DOHH2 (cell line): ENCODE measurements at regions not wholly inside any gene's neighbourhood (a gene's known extent, or its start where the extent isn't known, plus 50 kb on each side); places are given as distances from the start of the nearest gene placed in this dataset.

ENCODE experiments used
- H3F3A ChIP-seq: fragments of 200-600 bp; sonication (generic), shearing (Covaris generic); 2 replicates; pipeline ENCODE4 v1.6.0; 2016; ENCODE audit warnings: antibody characterized with exemption, mild to moderate bottlenecking; ENCODE audit not compliant: control insufficient read depth, insufficient read depth
- H3K27ac ChIP-seq: fragments of 200-600 bp; sonication (generic); 2 replicates; pipeline ENCODE4 v1.5.1; 2014; ENCODE audit warnings: low read depth, mild to moderate bottlenecking, low read length, moderate library complexity
- H3K27me3 ChIP-seq: fragments of 200-600 bp; sonication (generic); 2 replicates; pipeline ENCODE4 v1.6.1; 2014; ENCODE audit warnings: mild to moderate bottlenecking, low read length, mixed read lengths; ENCODE audit not compliant: control insufficient read depth
- H3K36me3 ChIP-seq: fragments of 200-600 bp; sonication (generic); 2 replicates; pipeline ENCODE4 v1.6.1; 2014; ENCODE audit warnings: mild to moderate bottlenecking, low read length, moderate library complexity, mixed read lengths; ENCODE audit not compliant: control insufficient read depth
- H3K4me1 ChIP-seq: fragments of 200-600 bp; sonication (generic); 2 replicates; pipeline ENCODE4 v1.6.1; 2014; ENCODE audit warnings: mild to moderate bottlenecking, low read length, mixed read lengths; ENCODE audit not compliant: control insufficient read depth
- H3K4me2 ChIP-seq: fragments of 200-600 bp; sonication (generic); 2 replicates; pipeline ENCODE4 v1.6.0; 2014; ENCODE audit warnings: mild to moderate bottlenecking, low read length, moderate library complexity
- H3K4me3 ChIP-seq: fragments of 200-600 bp; sonication (generic); 2 replicates; pipeline ENCODE4 v1.5.1; 2014; ENCODE audit warnings: mild to moderate bottlenecking, low read length, mixed read lengths
- H3K79me2 ChIP-seq: fragments of 200-600 bp; sonication (generic); 2 replicates; pipeline ENCODE4 v1.6.1; 2014; ENCODE audit warnings: mild to moderate bottlenecking, low read length, mixed read lengths; ENCODE audit not compliant: control insufficient read depth
- H3K9me2 ChIP-seq: fragments of 200-600 bp; sonication (generic); replicated peaks from 2 replicates; pipeline ENCODE4 v1.6.1; 2014; ENCODE audit warnings: mild to moderate bottlenecking, low read length, mixed read lengths; ENCODE audit not compliant: control insufficient read depth
- H3K9me3 ChIP-seq: fragments of 200-600 bp; sonication (generic); 2 replicates; pipeline ENCODE4 v1.6.1; 2014; ENCODE audit warnings: antibody characterized with exemption, low read length, mixed read lengths; ENCODE audit not compliant: control insufficient read depth, insufficient read depth
- H4K20me1 ChIP-seq: fragments of 200-600 bp; sonication (generic); 2 replicates; pipeline ENCODE4 v1.6.0; 2014; ENCODE audit warnings: low read depth, mild to moderate bottlenecking, antibody characterized with exemption, low read length, moderate library complexity; ENCODE audit not compliant: control insufficient read depth, insufficient read depth
- CTCF ChIP-seq: fragments of 200-600 bp; sonication (generic); IDR thresholded peaks from one replicate; pipeline ENCODE4 v1.5.1; 2014; ENCODE audit warnings: antibody characterized with exemption, mild to moderate bottlenecking, low read depth, low read length; ENCODE audit not compliant: poor library complexity, severe bottlenecking
- EZH2phosphoT487 ChIP-seq: fragments of 200-600 bp; sonication (generic); IDR thresholded peaks from 2 replicates; pipeline ENCODE4 v1.6.1; 2017; ENCODE audit warnings: borderline replicate concordance, mild to moderate bottlenecking, antibody characterized with exemption, low read length, moderate library complexity, mixed read lengths

- Histone ChIP-seq H4K20me1 (no peaks in the 10 kb centered on the region), H3K4me1 (no peaks in the 10 kb centered on the region), H3K36me3 (no peaks in the 10 kb centered on the region), H3K4me2 (no peak overlapping the region), H3K4me3 (no peak overlapping the region), H3F3A (no peaks in the 10 kb centered on the region), H3K79me2 (no peaks in the 10 kb centered on the region), H3K9me3 (no peaks in the 10 kb centered on the region; the same call in 1 of the 2 replicates), H3K9me2 (no peaks in the 10 kb centered on the region), H3K27me3 (no peaks in the 10 kb centered on the region), H3K27ac (no peak overlapping the region)
- TF ChIP-seq EZH2phosphoT487 (no peak), CTCF (no peak)
Measured at GRCh38 chr14:98726585-98727405, 545.2 kb downstream of the BCL11B start.

- H3F3A ChIP-seq = no peaks in the 10 kb centered on the region
- H3K9me2 ChIP-seq = no peaks in the 10 kb centered on the region
- H3K4me1 ChIP-seq = no peaks in the 10 kb centered on the region
- no peaks in the 10 kb centered on the region; the same call in 1 of the 2 replicates for H3K9me3 ChIP-seq
- TF ChIP-seq CTCF (no peak), EZH2phosphoT487 (no peak)
- no peaks in the 10 kb centered on the region for H4K20me1 ChIP-seq
- H3K27me3 ChIP-seq = no peaks in the 10 kb centered on the region
- no peak overlapping the region for H3K4me3 ChIP-seq
- H3K79me2 ChIP-seq = no peaks in the 10 kb centered on the region
- no peak overlapping the region for H3K27ac ChIP-seq
- H3K36me3 ChIP-seq = no peaks in the 10 kb centered on the region
- no peak overlapping the region for H3K4me2 ChIP-seq
Measured at GRCh38 chr14:98728024-98728423, 544.0 kb downstream of the BCL11B start.

- Histone ChIP-seq H3F3A (no peaks in the 10 kb centered on the region), H3K4me1 (no peaks in the 10 kb centered on the region), H4K20me1 (no peaks in the 10 kb centered on the region), H3K4me3 (no peak overlapping the region), H3K9me2 (no peaks in the 10 kb centered on the region), H3K27ac (no peak overlapping the region), H3K79me2 (no peaks in the 10 kb centered on the region), H3K9me3 (no peaks in the 10 kb centered on the region; the same call in 1 of the 2 replicates), H3K36me3 (no peaks in the 10 kb centered on the region), H3K4me2 (no peak overlapping the region), H3K27me3 (no peaks in the 10 kb centered on the region)
- no peak for TF ChIP-seq EZH2phosphoT487
- no peak for TF ChIP-seq CTCF
Measured at GRCh38 chr14:98728836-98729235, 543.2 kb downstream of the BCL11B start.
